Prostate gland (tissue), 2 donors: ENCODE measurements at regions not wholly inside any gene's neighbourhood (a gene's known extent, or its start where the extent isn't known, plus 50 kb on each side); places are given as distances from the start of the nearest gene placed in this dataset.

ENCODE experiments used
- DNase-seq: peaks from one replicate; pipeline ENCODE4 v3.0.0-alpha.2; 2019; ENCODE audit warnings: low spot score
- H3K27ac ChIP-seq, 2 donors: fragments of 200-600 bp; sonication (generic); 2 replicates each; pipeline ENCODE4 v1.5.1; 2017 to 2019
- H3K27me3 ChIP-seq: fragments of 200-600 bp; sonication (generic); replicated peaks from 2 replicates; pipeline ENCODE4 v1.5.1; 2019; ENCODE audit not compliant: insufficient read depth
- H3K36me3 ChIP-seq, 2 donors: fragments of 200-600 bp; sonication (generic); 1 replicate in 1 of 2; 2 replicates in 1 of 2; pipeline versions ENCODE4 v1.5.1 to v1.8.1; 2017 to 2019
- H3K4me1 ChIP-seq: fragments of 200-600 bp; sonication (generic); replicated peaks from 2 replicates; pipeline ENCODE4 v1.5.1; 2019
- H3K4me3 ChIP-seq, 2 donors: fragments of 200-600 bp; sonication (generic); 2 replicates each; pipeline ENCODE4 v1.5.1; 2017 to 2019
- H3K9me3 ChIP-seq: fragments of 200-600 bp; sonication (generic); 2 replicates; pipeline ENCODE4 v1.5.1; 2017
- CTCF ChIP-seq, 4 experiments: fragments of 200-600 bp in 2 of 4; fragments of 450-650 bp in 2 of 4; sonication (generic) in 2 of 4; IDR thresholded peaks; 1 replicate in 3 of 4; 2 replicates in 1 of 4; pipeline ENCODE4 v1.5.1; 2016 to 2019; ENCODE audit warnings: antibody characterized with exemption in 4 of 4, mild to moderate bottlenecking in 2 of 4, moderate library complexity in 2 of 4
- POLR2A ChIP-seq: fragments of 450-650 bp; IDR thresholded peaks from one replicate; pipeline ENCODE4 v1.6.1; 2016; ENCODE audit warnings: antibody characterized with exemption, mild to moderate bottlenecking
- POLR2AphosphoS5 ChIP-seq: sonication (generic); formaldehyde crosslinking; IDR thresholded peaks from one replicate; pipeline ENCODE4 v1.6.1; 2017; ENCODE audit warnings: antibody characterized with exemption
- WGBS: methylation state at CpG from one replicate; pipeline ENCODE4 v1.1.5; 2018; 5-methylcytosine and 5-hydroxymethylcytosine counted together
- intact Hi-C: fragments of 100-400 bp; cut with DNase I; formaldehyde crosslinking; loops from one replicate; pipeline ENCODE4 v1.14.2; 2022

- Histone ChIP-seq H3K4me1 (no peaks in the 10 kb centered on the region), H3K9me3 (no peaks in the 10 kb centered on the region), H3K27me3 (no peaks in the 10 kb centered on the region), H3K36me3 (no peaks in the 10 kb centered on the region), H3K27ac (no peak overlapping the region), H3K4me3 (no peak overlapping the region)
- WGBS, result 96% methylated on average over 4 of the region's 4 CpGs
- DNase-seq, result no peak
- TF ChIP-seq CTCF (IDR thresholded peaks at IDR 0.05) (no peak), POLR2A (no peak), POLR2AphosphoS5 (no peak)
- intact Hi-C loops, result no loop called here
Measured at GRCh38 chr2:5067816-5068215, 624.4 kb upstream of the SOX11 start.

GRCh38 chr2:5070257-5070656 is 621.9 kb upstream of the SOX11 start:
- 63% methylated on average over 5 of the region's 5 CpGs for WGBS
- no peaks in the 10 kb centered on the region for H3K27me3 ChIP-seq
- no peak overlapping the region for H3K27ac ChIP-seq
- DNase-seq, result no peak
- intact Hi-C loops, result no loop called here
- no peak for TF ChIP-seq POLR2AphosphoS5
- TF ChIP-seq POLR2A, result no peak
- no peak for TF ChIP-seq CTCF (IDR thresholded peaks at IDR 0.05)
- H3K4me3 ChIP-seq, result no peak overlapping the region
- H3K9me3 ChIP-seq, result no peaks in the 10 kb centered on the region
- H3K4me1 ChIP-seq, result no peaks in the 10 kb centered on the region
- H3K36me3 ChIP-seq, result no peaks in the 10 kb centered on the region

- H3K4me1 ChIP-seq, result no peaks in the 10 kb centered on the region
- no peaks in the 10 kb centered on the region for H3K36me3 ChIP-seq
- TF ChIP-seq POLR2A, result no peak
- no peak for TF ChIP-seq CTCF (IDR thresholded peaks at IDR 0.05)
- no peak for TF ChIP-seq POLR2AphosphoS5
- no peaks in the 10 kb centered on the region for H3K9me3 ChIP-seq
- no peaks in the 10 kb centered on the region for H3K27me3 ChIP-seq
- WGBS, result 88% methylated on average over 5 of the region's 5 CpGs
- H3K27ac ChIP-seq, result no peak overlapping the region
- DNase-seq, result no peak
- intact Hi-C loops, result no loop called here
- H3K4me3 ChIP-seq, result no peak overlapping the region
Measured at GRCh38 chr2:5074733-5075132, 617.5 kb upstream of the SOX11 start.

GRCh38 chr2:5076599-5076998 is 615.6 kb upstream of the SOX11 start:
- H3K4me1 ChIP-seq, result no peaks in the 10 kb centered on the region
- DNase-seq, result no peak
- H3K27me3 ChIP-seq, result no peaks in the 10 kb centered on the region
- no peak overlapping the region for H3K27ac ChIP-seq
- WGBS, result 86% methylated on average over 3 of the region's 3 CpGs
- H3K4me3 ChIP-seq, result no peak overlapping the region
- H3K9me3 ChIP-seq, result no peaks in the 10 kb centered on the region
- TF ChIP-seq POLR2AphosphoS5 (no peak), CTCF (IDR thresholded peaks at IDR 0.05) (no peak), POLR2A (no peak)
- intact Hi-C loops, result no loop called here
- no peaks in the 10 kb centered on the region for H3K36me3 ChIP-seq

GRCh38 chr2:5077479-5078089 is 614.6 kb upstream of the SOX11 start:
- no peak overlapping the region for H3K4me3 ChIP-seq
- TF ChIP-seq POLR2A, result no peak
- TF ChIP-seq POLR2AphosphoS5, result no peak
- TF ChIP-seq CTCF (IDR thresholded peaks at IDR 0.05), result no peak
- no peaks in the 10 kb centered on the region for H3K27me3 ChIP-seq
- H3K9me3 ChIP-seq, result no peaks in the 10 kb centered on the region
- no peaks in the 10 kb centered on the region for H3K4me1 ChIP-seq
- no peak overlapping the region for H3K27ac ChIP-seq
- 35% methylated on average over 4 of the region's 4 CpGs for WGBS
- intact Hi-C loops, result no loop called here
- DNase-seq, result no peak
- H3K36me3 ChIP-seq, result no peaks in the 10 kb centered on the region
